Activated naive CD4-positive, alpha-beta T cell treated with anti-CD3 and anti-CD28 coated beads, Interleukin-2, amount 50 U/mL, for 72 hours (primary cell): ENCODE measurements at regions not wholly inside any gene's neighbourhood (a gene's known extent, or its start where the extent isn't known, plus 50 kb on each side); places are given as distances from the start of the nearest gene placed in this dataset.

Source experiments
- ATAC-seq, 2 donors: fragments of 150-1000 bp; cut with Tn5 transposase; 2 replicates each; pipeline ENCODE4 v1.10.0; 2021; ENCODE audit warnings: mild to moderate bottlenecking in 2 of 2, moderate library complexity in 2 of 2
- DNase-seq, 2 donors: peaks; one replicate each; pipeline ENCODE4 v3.0.0; 2021 to 2022; ENCODE audit warnings: low spot score in 2 of 2
- H3K27ac Mint-ChIP-seq, 2 donors: one replicate each; pipeline ENCODE4 v1.8.0; 2022; ENCODE audit warnings: mild to moderate bottlenecking in 2 of 2, mixed read lengths in 2 of 2
- H3K36me3 Mint-ChIP-seq, 2 donors: one replicate each; pipeline ENCODE4 v1.8.0; 2022; ENCODE audit warnings: mixed read lengths in 2 of 2
- H3K9me3 Mint-ChIP-seq, 2 donors: one replicate each; pipeline ENCODE4 v1.8.0; 2022; ENCODE audit warnings: mixed read lengths in 2 of 2

DNA sequence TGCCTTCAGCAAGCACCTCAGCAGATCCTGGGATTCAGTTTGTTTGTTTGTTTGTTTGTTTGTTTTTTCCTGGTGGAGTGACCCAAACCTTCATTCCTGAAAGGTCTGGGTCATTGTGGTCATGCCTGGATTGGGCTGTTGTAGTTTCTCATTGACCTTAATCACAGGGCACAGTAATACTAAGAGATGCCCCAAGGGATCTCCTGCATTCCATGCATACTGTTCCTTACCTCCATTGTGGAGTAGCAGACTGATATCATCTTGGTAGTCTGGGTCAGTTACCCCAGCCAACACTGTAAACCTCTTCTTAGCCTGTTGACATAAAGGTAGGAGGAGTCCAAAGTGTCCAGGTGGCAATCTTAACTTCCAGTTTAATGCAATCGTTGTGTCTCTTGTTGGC, 1466.7 kb upstream of the CDH9 start:
- Mint-ChIP-seq H3K36me3 (no peaks in the 10 kb centered on the region), H3K27ac (no peak overlapping the region), H3K9me3 (peaks cover 9 to 11% of the 10 kb centered on the region in 2 donors)
- ATAC-seq (no peak), DNase-seq (no peak)

DNA sequence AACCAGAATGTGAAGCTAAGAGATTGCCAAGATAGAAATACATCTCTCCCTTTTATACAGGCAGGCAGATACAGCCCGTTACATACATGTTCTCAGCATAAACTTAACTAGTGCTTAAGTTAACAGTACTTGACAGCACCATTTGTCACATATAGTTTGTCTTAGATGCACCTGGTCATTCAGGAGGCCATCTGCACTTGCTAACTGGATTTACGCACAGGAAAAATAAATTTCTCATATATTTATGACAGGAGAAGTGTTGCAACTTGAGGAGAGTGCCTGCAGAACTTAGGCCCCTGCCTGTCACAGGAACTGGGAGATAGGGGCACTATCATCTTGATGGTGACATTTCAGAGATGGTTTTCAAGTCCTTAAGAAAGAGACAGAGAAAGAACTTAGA, 1462.1 kb upstream of the CDH9 start:
- no peak overlapping the region for H3K27ac Mint-ChIP-seq
- no peaks in the 10 kb centered on the region for H3K36me3 Mint-ChIP-seq
- peaks cover 15 to 20% of the 10 kb centered on the region in 2 donors for H3K9me3 Mint-ChIP-seq
- ATAC-seq (no peak), DNase-seq (no peak)

DNA sequence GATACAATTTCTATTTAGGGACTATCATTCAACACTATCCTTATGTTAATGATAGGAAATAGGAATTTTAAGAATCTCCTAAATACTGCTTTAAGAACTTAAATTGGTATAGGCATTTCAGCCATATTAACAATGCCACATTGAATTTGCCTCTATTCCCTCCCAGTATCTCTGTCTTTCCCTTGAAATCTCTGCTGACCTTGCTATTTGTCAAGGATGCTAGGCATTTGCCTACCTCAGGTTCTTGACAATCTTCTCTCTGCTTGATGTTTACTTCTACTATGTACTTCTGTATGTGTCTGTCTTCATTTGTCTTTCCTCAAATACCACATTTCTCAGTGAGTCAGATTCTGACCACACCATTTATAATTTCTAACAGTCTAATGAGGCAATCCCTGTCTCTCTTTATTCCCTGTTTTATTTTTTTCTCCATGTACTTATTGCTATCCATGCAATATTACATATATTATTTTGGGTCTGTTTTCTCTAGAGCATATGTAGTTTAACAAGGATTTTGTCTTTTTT, 1461.4 kb upstream of the CDH9 start:
- H3K36me3 Mint-ChIP-seq: no peaks in the 10 kb centered on the region
- H3K27ac Mint-ChIP-seq: no peak overlapping the region
- ATAC-seq: no peak
- H3K9me3 Mint-ChIP-seq: peaks cover 9 to 16% of the 10 kb centered on the region in 2 donors
- no peak for DNase-seq

DNA sequence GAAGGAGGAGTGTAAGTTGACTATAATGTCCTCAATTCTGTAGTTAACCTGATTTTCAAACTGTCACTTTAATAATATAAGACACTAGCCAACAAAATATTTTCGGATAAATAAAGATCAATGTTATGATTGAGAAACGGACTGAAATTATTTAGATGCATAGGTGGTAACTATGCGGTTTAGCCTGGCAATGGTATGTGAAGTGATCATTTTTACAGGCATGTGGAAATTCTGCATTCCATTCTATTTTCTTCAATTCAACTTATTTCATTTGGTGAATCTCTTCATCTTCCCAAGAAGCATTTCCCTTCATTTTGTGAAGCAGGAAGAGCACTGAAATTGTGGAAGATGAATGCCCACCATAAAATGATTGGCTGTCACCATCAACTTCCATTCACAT, 1457.5 kb upstream of the CDH9 start:
- H3K27ac Mint-ChIP-seq: no peak overlapping the region
- DNase-seq (no peak), ATAC-seq (no peak)
- peaks cover 0 to 8% of the 10 kb centered on the region in 2 donors for H3K36me3 Mint-ChIP-seq
- H3K9me3 Mint-ChIP-seq: peaks cover 20 to 25% of the 10 kb centered on the region in 2 donors

DNA sequence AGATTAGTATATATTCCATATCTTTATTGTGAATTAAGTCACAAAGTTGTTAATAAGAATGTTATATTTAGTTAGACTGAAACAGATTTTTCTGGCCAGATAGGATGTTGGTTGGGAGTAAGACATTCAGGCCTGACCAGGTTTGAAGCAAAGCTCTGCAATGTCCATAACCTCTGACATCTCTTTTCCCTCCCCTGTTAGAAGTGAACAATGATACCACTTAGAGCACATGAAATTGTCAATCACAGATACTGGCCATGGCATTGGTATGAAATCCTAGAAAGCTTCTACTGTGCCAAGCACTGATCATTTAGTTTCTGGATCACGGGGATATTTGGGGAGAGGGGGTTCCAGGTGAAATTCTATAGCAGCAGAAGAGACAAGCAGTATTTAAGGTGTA, 1455.1 kb upstream of the CDH9 start:
- H3K36me3 Mint-ChIP-seq: peaks cover 0 to 8% of the 10 kb centered on the region in 2 donors
- no peak overlapping the region for H3K27ac Mint-ChIP-seq

DNA sequence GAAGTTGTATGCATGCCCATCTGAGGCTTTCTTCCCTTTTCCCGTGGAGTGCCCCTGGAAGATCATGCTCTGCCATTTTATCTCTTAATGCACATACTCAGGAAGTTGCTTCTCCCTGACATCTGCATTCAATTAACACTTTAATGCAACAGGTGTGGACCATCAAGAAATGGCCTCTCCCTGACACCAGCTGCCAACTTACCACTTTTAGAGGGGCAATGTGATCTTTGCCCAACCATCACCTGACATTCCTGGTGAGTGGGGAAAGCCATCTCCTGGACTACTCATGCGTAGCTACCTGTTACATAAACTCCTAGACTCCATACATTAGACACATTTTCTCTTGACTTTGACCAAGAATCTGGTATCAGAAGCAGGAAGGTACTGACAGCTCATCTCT, 1450.4 kb upstream of the CDH9 start:
- ATAC-seq: no peak
- no peak for DNase-seq

More for the DNA sequence above, 1455.1 kb upstream of the CDH9 start:
- no peak for DNase-seq
- no peak for ATAC-seq
- peaks cover 26% of the 10 kb centered on the region in 2 donors for H3K9me3 Mint-ChIP-seq

DNA sequence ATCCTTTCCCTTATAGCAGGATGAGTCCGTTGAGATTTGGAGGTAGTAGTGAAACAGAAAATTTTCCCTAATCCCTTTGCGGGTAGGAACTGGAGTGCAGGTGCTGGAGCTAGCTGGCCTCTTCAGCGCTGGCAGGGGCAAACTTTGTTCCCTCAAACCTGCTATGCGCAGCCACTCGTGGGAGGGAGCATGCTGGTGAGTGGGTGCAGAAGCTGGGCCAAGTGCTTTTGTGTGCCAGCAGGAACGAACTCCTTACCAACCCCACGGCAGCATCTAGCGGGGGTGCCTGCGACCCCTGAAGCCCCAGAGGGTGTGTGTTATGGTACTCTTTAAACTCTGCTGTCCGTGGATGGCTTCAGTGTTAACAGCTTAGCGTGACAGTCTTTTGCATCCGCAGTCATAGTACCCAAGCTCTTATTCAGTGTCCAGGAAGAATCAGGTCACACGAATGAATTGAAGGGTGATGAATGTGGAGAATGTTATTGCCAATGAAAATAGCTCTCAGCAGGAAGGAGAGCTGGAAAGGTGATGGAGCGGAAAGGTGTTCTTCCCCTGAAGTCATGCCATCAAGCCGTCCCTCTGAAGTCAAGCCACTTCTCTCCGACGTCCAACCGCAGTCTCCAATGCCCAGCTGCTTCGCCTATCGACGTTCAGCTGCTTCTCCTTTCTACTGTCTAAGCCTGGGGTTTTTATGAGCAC, 1445.1 kb upstream of the CDH9 start:
- ATAC-seq (no peak), DNase-seq (no peak)
- no peak overlapping the region for H3K27ac Mint-ChIP-seq
- H3K9me3 Mint-ChIP-seq: peaks cover 11% of the 10 kb centered on the region in 2 donors
- H3K36me3 Mint-ChIP-seq: no peaks in the 10 kb centered on the region

More for the DNA sequence above, 1450.4 kb upstream of the CDH9 start:
- Mint-ChIP-seq H3K27ac (no peak overlapping the region), H3K36me3 (peaks cover 0 to 8% of the 10 kb centered on the region in 2 donors), H3K9me3 (peaks cover 30% of the 10 kb centered on the region in 2 donors)

DNA sequence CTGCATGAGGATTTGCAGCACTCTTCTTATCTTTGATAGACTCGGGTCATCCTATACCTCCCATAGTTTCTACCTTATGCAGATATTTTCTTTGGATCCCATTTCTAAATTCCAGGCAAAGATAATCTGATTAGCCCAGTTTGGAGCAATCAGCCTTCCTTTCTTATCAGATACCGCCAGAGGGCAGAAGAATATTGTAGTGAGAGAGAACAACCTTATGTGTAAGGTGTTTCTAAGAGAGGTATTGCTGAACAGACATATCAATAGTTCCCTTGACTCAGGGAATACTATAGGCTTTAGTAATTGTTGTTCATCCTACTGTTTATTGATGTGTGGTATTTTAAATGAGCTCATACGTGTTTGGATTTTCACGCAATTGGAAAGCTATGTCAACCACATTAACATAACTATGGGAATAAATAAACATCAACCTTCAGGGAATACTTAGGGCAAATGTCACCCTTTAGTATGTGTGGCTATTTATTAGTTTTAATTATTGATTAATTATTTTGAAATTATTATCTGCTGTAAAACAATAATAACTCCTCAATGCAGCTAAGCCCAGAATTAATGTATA, 1435.2 kb upstream of the CDH9 start:
- no peak for ATAC-seq
- Mint-ChIP-seq H3K9me3 (peaks cover 11 to 33% of the 10 kb centered on the region in 2 donors), H3K36me3 (no peaks in the 10 kb centered on the region), H3K27ac (no peak overlapping the region)
- no peak for DNase-seq

DNA sequence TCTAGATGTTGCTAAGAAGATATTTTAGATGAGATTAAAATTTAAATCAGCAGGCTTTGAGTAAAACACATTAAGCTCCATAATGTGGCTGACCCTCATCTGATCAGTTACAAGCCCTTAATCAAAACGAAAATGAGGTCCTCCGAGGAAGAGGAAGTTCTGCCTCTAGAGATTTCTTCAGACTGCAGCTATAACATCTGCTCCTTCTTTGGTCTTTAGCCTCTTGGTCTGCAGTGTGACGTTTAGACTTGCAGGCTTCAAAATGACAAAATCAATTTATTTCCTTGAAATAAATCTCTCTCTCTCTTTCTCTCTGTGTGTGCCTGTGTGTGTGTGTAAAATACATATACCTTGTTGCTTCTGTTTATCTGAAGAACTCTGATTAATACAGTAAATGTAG, 1429.8 kb upstream of the CDH9 start:
- Mint-ChIP-seq H3K9me3 (peaks cover 5 to 31% of the 10 kb centered on the region in 2 donors), H3K36me3 (no peaks in the 10 kb centered on the region), H3K27ac (no peak overlapping the region)
- DNase-seq: no peak
- no peak for ATAC-seq

DNA sequence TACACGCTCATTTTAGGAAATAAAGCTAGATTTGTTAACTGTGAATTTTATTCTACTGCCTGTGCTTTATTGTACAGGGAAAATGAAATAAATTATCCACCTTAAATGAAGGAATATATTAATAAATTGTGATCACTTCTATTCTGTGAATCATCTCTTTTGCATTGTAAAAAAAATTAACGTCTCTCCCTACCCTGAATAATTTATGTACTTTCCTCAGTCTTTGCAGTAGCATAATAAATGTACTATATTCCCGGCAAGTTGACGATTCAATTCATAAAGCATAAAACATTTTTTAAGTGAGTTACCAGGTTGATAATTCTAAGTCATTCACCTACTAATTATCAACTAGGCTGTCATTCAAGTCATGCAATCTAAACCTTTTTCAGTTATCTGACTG, 1425.3 kb upstream of the CDH9 start:
- Mint-ChIP-seq H3K27ac (no peak overlapping the region), H3K36me3 (no peaks in the 10 kb centered on the region), H3K9me3 (peaks cover 15 to 17% of the 10 kb centered on the region in 2 donors)
- ATAC-seq: no peak
- DNase-seq: no peak

DNA sequence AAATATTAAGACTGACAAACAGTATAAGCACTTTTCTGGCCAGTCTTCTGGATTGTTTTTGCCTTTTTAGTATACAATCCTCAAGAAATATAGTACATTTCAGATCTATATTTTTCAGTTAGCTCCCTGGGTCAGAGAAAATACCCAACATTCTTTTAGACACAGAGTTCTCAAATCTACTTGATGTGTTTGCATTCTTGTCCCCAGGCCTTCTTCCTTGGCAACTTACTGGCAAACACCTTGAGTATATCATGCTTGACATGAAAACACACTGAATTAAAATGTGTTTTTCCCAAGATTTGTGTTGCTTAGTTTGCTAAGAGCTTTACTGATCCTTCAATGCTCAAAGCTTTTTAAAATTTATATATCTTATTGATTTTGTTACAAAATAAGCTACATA, 1413.1 kb upstream of the CDH9 start:
- no peak for DNase-seq
- Mint-ChIP-seq H3K36me3 (no peaks in the 10 kb centered on the region), H3K9me3 (peaks cover 5 to 16% of the 10 kb centered on the region in 2 donors), H3K27ac (no peak overlapping the region)
- ATAC-seq: no peak

DNA sequence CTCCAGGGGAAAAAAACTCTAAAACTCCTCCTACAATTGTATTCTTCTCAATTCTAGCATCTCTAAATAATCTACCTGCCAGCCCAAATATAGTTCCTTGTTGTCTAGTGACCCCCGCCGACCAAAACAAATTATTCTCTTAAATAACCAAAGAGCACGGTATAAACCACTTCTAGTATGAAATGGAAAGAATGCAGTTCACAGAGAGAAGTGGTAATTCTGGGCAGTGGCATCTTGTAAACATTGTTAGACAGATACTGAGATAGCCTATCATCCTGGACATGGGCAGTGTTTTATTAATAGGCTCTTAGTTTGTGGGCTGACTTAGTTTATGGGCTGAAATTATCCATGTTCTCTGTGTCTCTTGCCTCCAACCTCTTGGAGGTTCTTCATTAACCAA, 1412.6 kb upstream of the CDH9 start:
- ATAC-seq (no peak), DNase-seq (no peak)
- H3K27ac Mint-ChIP-seq: no peak overlapping the region
- no peaks in the 10 kb centered on the region for H3K36me3 Mint-ChIP-seq
- peaks cover 5 to 17% of the 10 kb centered on the region in 2 donors for H3K9me3 Mint-ChIP-seq

DNA sequence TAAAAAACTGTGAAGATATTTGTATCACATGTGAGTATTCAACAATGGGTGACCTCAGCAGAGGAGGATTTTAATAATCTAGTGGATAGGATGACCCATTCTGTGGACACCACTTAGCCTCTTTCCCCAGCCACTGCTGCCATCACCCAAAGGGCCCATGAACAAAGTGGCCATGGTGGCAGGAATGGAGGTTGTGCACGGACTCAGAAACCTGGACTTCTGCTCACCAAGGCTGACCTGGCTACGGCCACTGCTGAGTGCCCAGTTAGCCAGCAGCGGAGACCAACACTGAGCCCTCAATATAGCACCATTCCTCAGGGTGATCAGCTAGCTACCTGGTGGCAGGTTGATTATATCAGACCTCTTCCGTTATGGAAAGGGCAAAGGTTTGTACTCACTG, 1410.4 kb upstream of the CDH9 start:
- Mint-ChIP-seq H3K9me3 (peaks cover 9 to 21% of the 10 kb centered on the region in 2 donors), H3K36me3 (no peaks in the 10 kb centered on the region), H3K27ac (no peak overlapping the region)
- ATAC-seq (no peak), DNase-seq (no peak)

DNA sequence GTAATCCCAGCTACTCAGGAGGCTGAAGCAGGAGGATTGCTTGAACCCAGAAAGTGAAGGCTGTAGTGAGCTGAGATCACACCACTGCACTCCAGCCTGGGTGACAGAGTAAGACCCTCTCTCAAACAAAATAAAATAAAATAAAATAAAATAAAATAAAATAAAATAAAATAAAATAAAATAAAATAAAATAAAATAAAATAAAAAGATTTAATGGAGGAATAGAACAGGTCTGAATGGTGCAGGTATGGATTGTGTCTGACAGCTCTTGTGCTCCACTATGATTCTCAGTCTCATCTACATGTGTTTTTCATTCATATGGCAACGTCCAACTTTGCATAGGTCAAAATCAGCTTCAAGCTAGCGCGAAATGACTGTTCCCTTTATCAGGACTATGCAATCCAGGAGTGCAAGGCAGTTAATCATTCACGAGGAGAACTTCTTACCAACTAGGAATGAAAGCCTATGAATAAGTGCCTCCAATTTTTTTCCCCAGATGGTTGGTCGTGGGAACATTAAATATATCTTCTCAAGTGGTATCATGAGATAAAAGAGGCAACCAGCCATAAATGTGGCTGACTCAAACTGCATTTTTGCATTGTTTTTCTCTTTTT, 1392.3 kb upstream of the CDH9 start:
- no peak overlapping the region for H3K27ac Mint-ChIP-seq
- DNase-seq (no peak), ATAC-seq (no peak)
- no peaks in the 10 kb centered on the region for H3K36me3 Mint-ChIP-seq
- peaks cover 23 to 28% of the 10 kb centered on the region in 2 donors for H3K9me3 Mint-ChIP-seq

DNA sequence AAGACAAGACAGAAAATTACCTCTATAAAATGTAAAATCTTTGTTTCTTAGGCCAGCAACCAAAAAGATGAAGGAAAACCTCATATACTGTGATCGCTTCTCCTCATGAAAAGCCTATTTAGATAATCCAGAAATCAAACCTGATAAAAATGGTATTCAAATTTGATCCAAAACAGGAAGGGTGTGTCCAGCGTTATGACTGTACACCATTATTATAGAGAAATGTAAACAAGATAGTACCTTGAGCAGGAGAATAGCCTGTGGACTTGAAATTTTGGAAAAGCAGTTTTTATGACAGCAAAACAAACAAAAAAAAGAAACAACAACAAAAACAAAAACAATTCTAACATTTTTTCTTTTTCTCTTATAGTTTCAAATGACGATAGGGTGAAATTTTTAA, 1382.8 kb upstream of the CDH9 start:
- peaks cover 20 to 27% of the 10 kb centered on the region in 2 donors for H3K9me3 Mint-ChIP-seq
- H3K36me3 Mint-ChIP-seq: no peaks in the 10 kb centered on the region
- ATAC-seq (no peak), DNase-seq (no peak)
- no peak overlapping the region for H3K27ac Mint-ChIP-seq

DNA sequence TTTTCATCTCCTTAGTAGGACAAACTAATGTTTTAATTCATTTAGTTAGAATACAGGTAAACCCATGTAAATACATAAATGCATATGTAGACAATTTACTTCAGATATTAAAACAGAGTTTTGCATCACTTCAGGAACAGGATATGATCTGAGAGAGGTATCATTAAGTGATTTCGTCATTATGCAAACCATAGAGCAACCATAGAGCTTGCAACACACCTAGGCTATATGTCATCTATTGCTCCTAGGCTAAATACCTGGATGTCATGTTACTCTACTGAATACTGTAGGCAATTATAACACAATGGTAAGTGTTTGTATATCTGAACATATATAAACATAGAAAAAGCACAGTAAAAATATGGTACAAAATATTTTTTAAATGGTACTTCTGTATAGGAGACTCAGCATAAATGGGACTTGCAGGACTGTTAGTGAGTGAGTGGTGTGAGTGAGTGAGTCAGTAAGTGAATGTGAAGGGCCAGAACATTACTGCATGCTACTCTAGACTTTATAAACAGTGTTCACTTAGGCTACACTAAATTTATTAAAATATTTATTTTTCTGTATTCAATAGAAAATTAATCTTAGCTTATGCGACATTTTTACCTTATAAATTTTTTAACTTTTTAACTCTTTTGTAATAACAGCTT, 1377.5 kb upstream of the CDH9 start:
- Mint-ChIP-seq H3K36me3 (no peaks in the 10 kb centered on the region), H3K27ac (no peak overlapping the region), H3K9me3 (peaks cover 17 to 22% of the 10 kb centered on the region in 2 donors)
- DNase-seq: no peak
- no peak for ATAC-seq

DNA sequence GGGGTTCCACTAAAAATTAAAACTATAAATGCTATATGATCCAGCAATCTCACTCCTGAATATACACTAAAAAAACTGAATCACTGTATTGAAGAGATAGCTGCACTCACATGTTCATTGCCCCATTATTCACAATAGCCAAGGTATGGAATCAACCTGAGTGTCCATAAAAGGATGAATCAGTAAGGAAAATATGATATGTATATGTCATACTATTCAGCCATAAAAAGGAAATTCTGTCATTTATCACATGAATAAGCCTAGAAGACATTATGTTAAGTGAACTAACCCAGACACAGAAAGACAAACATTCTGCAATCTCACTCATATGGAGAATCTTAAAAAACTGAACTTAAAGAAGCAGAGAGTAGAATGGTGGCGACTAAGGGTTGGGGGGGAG, 1376.2 kb upstream of the CDH9 start:
- Mint-ChIP-seq H3K36me3 (no peaks in the 10 kb centered on the region), H3K9me3 (peaks cover 22 to 24% of the 10 kb centered on the region in 2 donors), H3K27ac (no peak overlapping the region)
- DNase-seq (no peak), ATAC-seq (no peak)
